ENCODE measurements at regions not wholly inside any gene's neighbourhood (a gene's known extent, or its start where the extent isn't known, plus 50 kb on each side); places are given as distances from the start of the nearest gene placed in this dataset.
"Not testable (repeated sequence)": the region's sequence is repeated elsewhere in the genome, so short reads cannot be mapped to it uniquely, and the experiment has no call there.

- TF ChIP-seq CTCF (IDR thresholded peaks at IDR 0.05; ENCODE audit: low read depth, low read length, missing input control); SP1 (IDR thresholded peaks at IDR 0.05); JUND (IDR thresholded peaks at IDR 0.05); MAX (IDR thresholded peaks at IDR 0.05); EGR1 (IDR thresholded peaks at IDR 0.05; ENCODE audit: low read depth in 2 of 2); ZBTB33 (IDR thresholded peaks at IDR 0.05); REST (IDR thresholded peaks at IDR 0.05); RAD21 (IDR thresholded peaks at IDR 0.05); TAF1 (conservative IDR thresholded peaks at IDR 0.05); GABPA (IDR thresholded peaks at IDR 0.05 in 1 of 2, conservative IDR thresholded peaks at IDR 0.05 in 1 of 2): not testable (repeated sequence)
These were observed 86.7 kb upstream of the CDC42EP3 start for GRCh38 chr2:37758141-37758601.
